HFFc6 (cell line): ENCODE measurements at regions not wholly inside any gene's neighbourhood (a gene's known extent, or its start where the extent isn't known, plus 50 kb on each side); places are given as distances from the start of the nearest gene placed in this dataset.

Experiments
- DNase-seq: peaks from one replicate; pipeline ENCODE4 v3.0.0-alpha.2; 2018
- H3K27ac Mint-ChIP-seq: 2 replicates; pipeline ENCODE4 v1.8.0; 2020; ENCODE audit warnings: mild to moderate bottlenecking, mixed read lengths
- H3K27me3 Mint-ChIP-seq: 2 replicates; pipeline ENCODE4 v1.8.0; 2021; ENCODE audit warnings: mild to moderate bottlenecking, moderate library complexity, mixed read lengths; ENCODE audit not compliant: insufficient read depth
- H3K36me3 Mint-ChIP-seq: 2 replicates; pipeline ENCODE4 v1.8.0; 2021; ENCODE audit warnings: low read depth, mixed read lengths
- H3K4me1 Mint-ChIP-seq: 2 replicates; pipeline ENCODE4 v1.8.0; 2020; ENCODE audit warnings: low read depth, mixed read lengths
- H3K4me3 Mint-ChIP-seq: 2 replicates; pipeline ENCODE4 v1.8.0; 2020; ENCODE audit warnings: mild to moderate bottlenecking, moderate library complexity, mixed read lengths
- H3K9me3 Mint-ChIP-seq: 2 replicates; pipeline ENCODE4 v1.8.0; 2020; ENCODE audit warnings: mild to moderate bottlenecking, mixed read lengths
- TF ChIP-seq, protein P1 (sequence below): fragments of 200-600 bp; sonication (generic); IDR thresholded peaks from 2 replicates; pipeline ENCODE4 v1.5.0; 2021; ENCODE audit warnings: antibody characterized with exemption, mild to moderate bottlenecking

DNA sequence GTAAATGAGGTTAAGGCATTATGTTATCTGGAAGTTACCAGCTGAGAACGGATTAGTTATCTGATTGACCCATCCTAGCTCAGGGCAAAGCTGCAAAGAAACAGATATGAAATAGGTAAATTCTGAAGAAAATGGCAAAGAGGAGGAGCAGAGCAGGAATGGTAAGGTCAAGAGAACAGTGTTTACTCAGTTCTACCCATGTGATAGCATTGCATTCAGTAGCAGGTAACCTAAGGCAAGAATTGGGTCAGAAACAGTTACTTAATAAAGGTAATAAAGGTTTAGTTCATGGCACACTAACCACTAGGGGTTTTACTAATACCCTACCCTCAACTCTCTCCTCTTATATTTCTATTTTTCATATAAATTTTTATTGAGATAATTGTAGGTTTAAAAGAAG, 224.8 kb downstream of the ASCL1 start:
- H3K4me3 Mint-ChIP-seq = no peak overlapping the region
- H3K4me1 Mint-ChIP-seq = no peaks in the 10 kb centered on the region
- peaks cover 7% of the 10 kb centered on the region; the same call in 1 of the 2 replicates for H3K36me3 Mint-ChIP-seq
- no peak for DNase-seq
- peaks cover 68% of the 10 kb centered on the region for H3K9me3 Mint-ChIP-seq
- no peak overlapping the region for H3K27ac Mint-ChIP-seq
- H3K27me3 Mint-ChIP-seq = peaks cover 1% of the 10 kb centered on the region; the same call in 1 of the 2 replicates
- TF ChIP-seq, protein P1, sequence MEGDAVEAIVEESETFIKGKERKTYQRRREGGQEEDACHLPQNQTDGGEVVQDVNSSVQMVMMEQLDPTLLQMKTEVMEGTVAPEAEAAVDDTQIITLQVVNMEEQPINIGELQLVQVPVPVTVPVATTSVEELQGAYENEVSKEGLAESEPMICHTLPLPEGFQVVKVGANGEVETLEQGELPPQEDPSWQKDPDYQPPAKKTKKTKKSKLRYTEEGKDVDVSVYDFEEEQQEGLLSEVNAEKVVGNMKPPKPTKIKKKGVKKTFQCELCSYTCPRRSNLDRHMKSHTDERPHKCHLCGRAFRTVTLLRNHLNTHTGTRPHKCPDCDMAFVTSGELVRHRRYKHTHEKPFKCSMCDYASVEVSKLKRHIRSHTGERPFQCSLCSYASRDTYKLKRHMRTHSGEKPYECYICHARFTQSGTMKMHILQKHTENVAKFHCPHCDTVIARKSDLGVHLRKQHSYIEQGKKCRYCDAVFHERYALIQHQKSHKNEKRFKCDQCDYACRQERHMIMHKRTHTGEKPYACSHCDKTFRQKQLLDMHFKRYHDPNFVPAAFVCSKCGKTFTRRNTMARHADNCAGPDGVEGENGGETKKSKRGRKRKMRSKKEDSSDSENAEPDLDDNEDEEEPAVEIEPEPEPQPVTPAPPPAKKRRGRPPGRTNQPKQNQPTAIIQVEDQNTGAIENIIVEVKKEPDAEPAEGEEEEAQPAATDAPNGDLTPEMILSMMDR = no peak

DNA sequence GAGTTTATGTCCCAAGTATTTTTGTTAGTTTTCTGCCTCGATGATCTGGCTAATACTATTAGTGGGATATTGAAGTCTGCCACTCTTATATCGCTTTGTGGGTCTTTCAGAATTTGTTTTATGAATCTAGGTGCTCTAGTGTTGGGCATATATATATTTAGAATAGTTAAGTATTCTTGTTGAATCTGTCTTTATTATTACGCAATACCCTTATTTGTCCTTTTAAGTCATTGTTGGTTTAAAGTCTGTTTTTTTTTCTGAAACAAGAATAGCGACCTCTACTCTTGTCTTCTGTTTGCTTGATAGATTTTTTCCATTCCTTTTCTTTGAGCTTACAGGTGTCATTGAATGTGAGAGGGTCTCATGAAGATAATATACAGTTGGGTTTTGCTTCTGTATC, 239.0 kb downstream of the ASCL1 start:
- TF ChIP-seq, protein P1 = no peak
- Mint-ChIP-seq H3K36me3 (no peaks in the 10 kb centered on the region), H3K4me1 (no peaks in the 10 kb centered on the region), H3K27me3 (no peaks in the 10 kb centered on the region), H3K4me3 (no peak overlapping the region), H3K27ac (no peak overlapping the region), H3K9me3 (peaks cover 53% of the 10 kb centered on the region)
- DNase-seq = no peak

DNA sequence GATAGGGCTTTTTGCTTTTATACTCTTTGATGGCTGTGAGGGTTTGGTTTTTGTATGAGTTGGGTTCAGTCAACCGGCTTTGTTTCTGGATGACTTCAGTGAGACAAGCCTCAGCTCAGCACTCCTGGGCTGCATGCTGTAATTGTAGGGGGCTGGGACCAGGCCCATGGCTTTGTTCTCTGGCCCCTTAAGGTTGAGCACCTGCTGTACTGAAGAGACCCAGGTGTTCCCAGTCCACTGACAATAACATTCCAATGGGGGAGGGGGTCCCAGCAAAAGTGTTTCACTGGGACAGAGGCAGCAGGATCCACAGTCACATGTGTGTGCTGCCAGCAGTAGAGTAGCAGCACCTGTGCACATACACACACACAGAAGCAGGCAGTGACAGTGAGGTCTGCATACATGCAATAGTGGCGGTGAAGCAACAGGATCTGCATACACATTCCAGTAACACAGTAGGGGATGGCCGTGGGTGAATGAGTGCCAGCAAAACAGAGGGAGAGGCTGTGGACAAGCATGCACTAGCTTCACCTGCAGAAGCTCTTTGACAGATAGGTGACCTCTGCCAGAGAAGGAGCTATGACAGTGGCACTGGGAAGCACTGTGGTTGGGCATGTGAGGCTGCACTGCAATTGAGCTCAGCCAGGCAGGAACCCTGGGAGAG, 240.4 kb downstream of the ASCL1 start:
- TF ChIP-seq, protein P1 = no peak
- no peaks in the 10 kb centered on the region for H3K27me3 Mint-ChIP-seq
- no peak overlapping the region for H3K27ac Mint-ChIP-seq
- no peak for DNase-seq
- H3K4me1 Mint-ChIP-seq = no peaks in the 10 kb centered on the region
- H3K9me3 Mint-ChIP-seq = peaks cover 47% of the 10 kb centered on the region
- H3K36me3 Mint-ChIP-seq = no peaks in the 10 kb centered on the region
- no peak overlapping the region for H3K4me3 Mint-ChIP-seq

DNA sequence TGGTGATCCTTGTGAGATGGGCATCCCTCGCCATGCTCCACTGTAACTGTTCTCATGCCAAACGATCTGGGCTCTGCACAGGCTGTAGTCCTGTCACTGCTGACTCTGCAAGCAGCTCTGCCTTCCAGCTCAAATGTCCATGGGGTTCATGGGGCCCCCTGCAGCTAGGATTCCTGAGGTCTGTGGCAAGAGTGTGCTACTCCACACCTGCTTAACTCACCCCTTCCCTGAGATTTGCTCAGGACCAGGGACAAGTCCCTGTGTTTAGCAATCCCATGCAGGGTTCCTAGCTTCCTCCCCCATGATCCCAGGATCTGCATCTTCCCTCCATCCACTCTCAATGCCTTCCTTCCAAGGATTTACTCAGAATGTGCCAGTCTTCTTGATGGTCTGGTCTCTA, 241.0 kb downstream of the ASCL1 start:
- no peak for DNase-seq
- TF ChIP-seq, protein P1 = no peak
- Mint-ChIP-seq H3K27me3 (no peaks in the 10 kb centered on the region), H3K4me3 (no peak overlapping the region), H3K27ac (no peak overlapping the region), H3K9me3 (peaks cover 47% of the 10 kb centered on the region), H3K4me1 (no peaks in the 10 kb centered on the region), H3K36me3 (no peaks in the 10 kb centered on the region)

DNA sequence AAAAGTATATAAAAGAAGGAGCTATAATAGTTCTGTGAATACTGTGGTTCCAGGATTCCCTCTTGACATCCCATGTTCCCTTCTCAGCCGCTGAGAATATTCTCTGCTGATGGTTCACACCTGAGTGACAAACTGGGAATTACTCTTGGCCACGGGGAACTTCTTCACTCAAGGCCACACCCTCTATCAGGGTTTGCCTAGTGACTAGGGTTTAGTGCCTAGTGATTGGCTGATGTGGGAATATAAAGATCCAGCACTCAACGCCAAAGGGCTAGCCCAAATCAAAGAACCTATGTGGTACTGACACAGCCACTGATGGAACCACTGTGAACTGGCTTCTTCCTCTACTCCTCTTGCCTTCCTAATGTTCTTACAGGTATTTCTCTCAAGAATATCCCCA, 248.4 kb downstream of the ASCL1 start:
- Mint-ChIP-seq H3K4me3 (no peak overlapping the region), H3K9me3 (peaks cover 64% of the 10 kb centered on the region), H3K27me3 (no peaks in the 10 kb centered on the region), H3K27ac (no peak overlapping the region), H3K4me1 (no peaks in the 10 kb centered on the region), H3K36me3 (no peaks in the 10 kb centered on the region; the same call in 1 of the 2 replicates)
- DNase-seq = no peak
- TF ChIP-seq, protein P1 = no peak
